Large intestine (tissue), 3 donors: ENCODE measurements at regions not wholly inside any gene's neighbourhood (a gene's known extent, or its start where the extent isn't known, plus 50 kb on each side); places are given as distances from the start of the nearest gene placed in this dataset.

Experiments
- DNase-seq, 2 donors: peaks; one replicate each; pipeline versions ENCODE4 v3.0.0 to v3.0.0-alpha.2; 2013
- H3K27ac ChIP-seq: one replicate; pipeline ENCODE4 v1.5.1; 2013; ENCODE audit warnings: low read length
- H3K27me3 ChIP-seq: 2 replicates; pipeline ENCODE4 v1.6.1; 2013; ENCODE audit warnings: low read length; ENCODE audit not compliant: control insufficient read depth, insufficient read depth
- H3K36me3 ChIP-seq: 2 replicates; pipeline ENCODE4 v1.6.1; 2013; ENCODE audit warnings: low read length; ENCODE audit not compliant: control insufficient read depth, insufficient read depth
- H3K4me1 ChIP-seq: one replicate; pipeline ENCODE4 v1.6.1; 2013; ENCODE audit warnings: low read length; ENCODE audit not compliant: control insufficient read depth, insufficient read depth
- H3K4me3 ChIP-seq: one replicate; pipeline ENCODE4 v1.5.1; 2013; ENCODE audit warnings: low read length
- H3K9me3 ChIP-seq: one replicate; pipeline ENCODE4 v1.6.1; 2013; ENCODE audit warnings: mild to moderate bottlenecking, low read depth, low read length, moderate library complexity; ENCODE audit not compliant: control insufficient read depth
- WGBS: methylation state at CpG from one replicate; pipeline ENCODE4 v1.1.5; 2013; ENCODE audit warnings: low lambda C conversion rate; ENCODE audit not compliant: insufficient coverage; 5-methylcytosine and 5-hydroxymethylcytosine counted together

GRCh38 chr12:3367750-3368444 is 123.1 kb upstream of the PRMT8 start:
- H3K4me3 ChIP-seq = no peak overlapping the region
- H3K4me1 ChIP-seq = no peaks in the 10 kb centered on the region
- 80% methylated on average over 7 of the region's 16 CpGs for WGBS
- H3K27ac ChIP-seq = no peak overlapping the region
- no peaks in the 10 kb centered on the region for H3K36me3 ChIP-seq
- H3K27me3 ChIP-seq = peaks cover 58% of the 10 kb centered on the region
- no peaks in the 10 kb centered on the region for H3K9me3 ChIP-seq
- DNase-seq = no peak

DNA sequence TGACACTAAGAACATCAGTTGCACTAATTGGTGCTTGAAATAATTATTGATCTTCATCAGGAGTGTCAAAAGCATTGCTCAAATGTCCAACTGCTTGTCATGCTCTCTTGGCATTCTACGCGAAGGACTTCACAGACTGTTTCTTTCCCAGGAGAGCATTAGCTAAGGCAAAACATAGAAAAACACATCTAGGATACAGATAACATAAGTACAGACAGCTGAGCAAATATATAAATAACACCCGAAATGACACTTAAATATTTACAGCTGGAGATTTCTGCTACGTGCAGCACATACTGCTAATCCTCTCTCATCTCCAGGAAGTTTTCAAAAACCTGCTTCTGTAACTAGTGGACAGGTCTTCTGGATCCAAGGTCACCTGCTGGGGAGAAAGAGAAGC is 120.0 kb upstream of the PRMT8 start:
- DNase-seq = no peak
- 0% methylated on average over 1 of the region's 4 CpGs for WGBS
- Histone ChIP-seq H3K27ac (no peak overlapping the region), H3K36me3 (no peaks in the 10 kb centered on the region), H3K4me3 (no peak overlapping the region), H3K9me3 (no peaks in the 10 kb centered on the region), H3K4me1 (no peaks in the 10 kb centered on the region), H3K27me3 (peaks cover 39% of the 10 kb centered on the region)

DNA sequence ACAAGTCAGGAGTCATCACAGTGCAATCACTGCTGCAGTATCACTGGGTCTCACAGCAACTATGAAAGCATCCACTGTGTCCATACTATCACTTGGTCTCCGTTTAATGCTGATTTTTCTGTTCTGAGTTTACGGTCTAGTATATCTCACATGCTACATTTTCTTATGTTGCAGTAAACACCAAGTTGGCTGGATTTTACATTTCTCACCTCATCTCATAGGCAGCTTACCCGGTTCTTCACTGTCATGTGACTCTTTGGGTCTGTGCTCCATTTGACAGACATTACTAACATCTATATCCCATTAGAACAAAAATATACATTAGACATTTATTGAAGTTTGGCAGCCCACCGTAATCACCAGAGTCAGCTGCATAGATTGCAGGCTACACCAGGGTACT is 115.7 kb upstream of the PRMT8 start:
- no peak for DNase-seq
- peaks cover 5% of the 10 kb centered on the region for H3K27me3 ChIP-seq
- H3K4me1 ChIP-seq = no peaks in the 10 kb centered on the region
- H3K27ac ChIP-seq = no peak overlapping the region
- WGBS = no CpG with 5 or more reads among the region's 4 CpGs
- H3K4me3 ChIP-seq = no peak overlapping the region
- no peaks in the 10 kb centered on the region for H3K36me3 ChIP-seq
- H3K9me3 ChIP-seq = no peaks in the 10 kb centered on the region

GRCh38 chr12:3376779-3377455 is 114.1 kb upstream of the PRMT8 start:
- Histone ChIP-seq H3K36me3 (no peaks in the 10 kb centered on the region), H3K27me3 (peaks cover 4% of the 10 kb centered on the region), H3K9me3 (no peaks in the 10 kb centered on the region), H3K4me3 (no peak overlapping the region), H3K27ac (no peak overlapping the region), H3K4me1 (no peaks in the 10 kb centered on the region)
- no CpG with 5 or more reads among the region's 5 CpGs for WGBS
- DNase-seq = no peak

DNA sequence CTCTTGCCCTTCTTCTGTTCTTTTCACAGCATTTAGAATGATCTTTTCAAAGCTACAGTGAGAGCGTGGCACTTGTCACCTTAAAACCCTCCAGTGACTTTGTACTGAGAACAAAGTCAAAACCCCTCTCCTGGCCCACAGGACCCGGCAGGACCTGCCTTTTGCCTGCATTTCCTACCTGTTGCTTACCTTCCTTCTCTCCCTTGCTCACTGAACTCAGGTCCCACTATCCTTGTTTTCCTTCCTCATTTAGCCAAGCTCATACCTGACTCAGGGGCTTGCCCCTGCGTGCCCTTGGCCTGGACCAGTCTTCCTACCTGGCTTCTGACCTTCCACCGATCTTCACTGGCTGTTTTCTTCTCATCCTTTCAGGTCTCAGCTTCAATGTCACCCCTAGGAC is 112.3 kb upstream of the PRMT8 start:
- 85% methylated on average over 2 of the region's 4 CpGs for WGBS
- no peak overlapping the region for H3K27ac ChIP-seq
- no peak overlapping the region for H3K4me3 ChIP-seq

GRCh38 chr12:3379079-3379478 is 111.9 kb upstream of the PRMT8 start:
- Histone ChIP-seq H3K36me3 (no peaks in the 10 kb centered on the region), H3K27ac (no peak overlapping the region), H3K4me1 (no peaks in the 10 kb centered on the region), H3K27me3 (no peaks in the 10 kb centered on the region), H3K4me3 (no peak overlapping the region), H3K9me3 (no peaks in the 10 kb centered on the region)
- WGBS = 0% methylated on average over 1 of the region's 6 CpGs
- DNase-seq = no peak

More for the DNA sequence above, 112.3 kb upstream of the PRMT8 start:
- Histone ChIP-seq H3K27me3 (no peaks in the 10 kb centered on the region), H3K4me1 (no peaks in the 10 kb centered on the region), H3K9me3 (no peaks in the 10 kb centered on the region), H3K36me3 (no peaks in the 10 kb centered on the region)
- DNase-seq = no peak

DNA sequence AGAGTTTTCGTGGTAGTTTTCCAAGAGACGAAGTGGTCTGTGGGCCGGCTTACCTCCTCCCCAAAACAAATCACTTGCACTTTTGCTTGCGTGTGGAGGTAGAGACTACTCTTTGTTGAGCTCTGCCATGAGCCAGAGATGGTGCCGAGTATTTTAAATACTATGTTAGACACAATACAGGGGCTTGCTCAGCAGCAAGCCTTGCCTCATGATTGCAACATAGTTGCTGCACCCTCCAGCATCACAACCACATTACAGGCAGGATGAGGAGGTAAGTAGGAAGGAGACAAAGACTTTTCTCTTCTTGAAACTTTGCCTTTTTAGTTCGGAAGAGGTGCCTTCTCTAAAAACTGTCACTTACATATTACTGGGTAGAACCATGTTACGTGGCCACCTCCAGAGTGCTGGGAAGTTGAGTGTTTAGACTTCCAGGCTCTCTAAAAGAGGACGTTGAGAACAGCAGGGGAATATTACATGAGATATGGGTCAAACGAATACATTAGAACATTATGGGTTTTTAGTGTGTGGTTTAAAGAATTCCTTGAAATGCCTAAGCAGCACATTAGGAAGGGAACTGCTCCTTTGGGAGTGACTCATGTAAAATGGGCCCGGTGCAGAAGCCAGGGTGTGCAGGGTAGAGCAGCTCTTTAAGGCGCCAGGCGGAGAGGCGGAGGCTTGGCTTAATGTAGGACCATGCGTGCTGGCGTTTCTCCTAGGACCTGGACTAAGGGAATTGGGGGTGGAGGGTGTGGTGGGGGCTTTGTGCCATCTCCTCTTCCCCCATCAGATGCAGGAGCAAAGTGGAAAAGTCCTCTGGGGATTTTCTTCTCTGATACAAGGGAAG is 110.6 kb upstream of the PRMT8 start:
- no peak for DNase-seq
- no peak overlapping the region for H3K27ac ChIP-seq

GRCh38 chr12:3381059-3382047 is 109.7 kb upstream of the PRMT8 start:
- Histone ChIP-seq H3K27ac (no peak overlapping the region), H3K36me3 (no peaks in the 10 kb centered on the region), H3K27me3 (no peaks in the 10 kb centered on the region), H3K9me3 (no peaks in the 10 kb centered on the region), H3K4me3 (no peak overlapping the region), H3K4me1 (no peaks in the 10 kb centered on the region)
- DNase-seq = peak; percentile 37 to 48
- WGBS = 49% methylated on average over 3 of the region's 6 CpGs

More for the DNA sequence above, 110.6 kb upstream of the PRMT8 start:
- no peaks in the 10 kb centered on the region for H3K4me1 ChIP-seq
- no peaks in the 10 kb centered on the region for H3K9me3 ChIP-seq
- H3K4me3 ChIP-seq = no peak overlapping the region
- 78% methylated on average over 3 of the region's 15 CpGs for WGBS
- H3K27me3 ChIP-seq = no peaks in the 10 kb centered on the region
- no peaks in the 10 kb centered on the region for H3K36me3 ChIP-seq

- Histone ChIP-seq H3K27ac (no peak overlapping the region), H3K4me1 (no peaks in the 10 kb centered on the region), H3K27me3 (peaks cover 2% of the 10 kb centered on the region), H3K9me3 (no peaks in the 10 kb centered on the region), H3K36me3 (no peaks in the 10 kb centered on the region), H3K4me3 (no peak overlapping the region)
- WGBS = 70% methylated on average over 2 of the region's 4 CpGs
- DNase-seq = no peak
These were observed 101.0 kb upstream of the PRMT8 start for GRCh38 chr12:3389986-3390385.
